K562 (cell line): ENCODE measurements at regions not wholly inside any gene's neighbourhood (a gene's known extent, or its start where the extent isn't known, plus 50 kb on each side); places are given as distances from the start of the nearest gene placed in this dataset.

Experiments
- CTCF ChIP-seq, 3 experiments: IDR thresholded peaks in 2 of 3; conservative IDR thresholded peaks in 1 of 3; 2 replicates each; pipeline ENCODE4 v1.5.1; 2011 to 2012; ENCODE audit warnings: low read length in 3 of 3, mild to moderate bottlenecking in 3 of 3, control low read depth in 2 of 3, improper control_type of control experiment in 1 of 3, inconsistent platforms in 1 of 3, low read depth in 1 of 3, mixed read lengths in 1 of 3, moderate library complexity in 1 of 3; ENCODE audit not compliant: insufficient read depth in 2 of 3
- POLR2AphosphoS5 ChIP-seq: IDR thresholded peaks from 2 replicates; pipeline ENCODE4 v1.6.1; 2011; ENCODE audit warnings: mild to moderate bottlenecking, low read depth, low read length, moderate library complexity; ENCODE audit not compliant: control insufficient read depth, insufficient read depth
- TF ChIP-seq, protein P1 (sequence below): sonication (generic); formaldehyde crosslinking; IDR thresholded peaks from 2 replicates; pipeline ENCODE4 v1.9.0; 2022; ENCODE audit warnings: mild to moderate bottlenecking, missing genetic modification reagents

GRCh38 chr1:4853904-4854303 lies 199.5 kb downstream of the AJAP1 start:
- TF ChIP-seq, protein P1, sequence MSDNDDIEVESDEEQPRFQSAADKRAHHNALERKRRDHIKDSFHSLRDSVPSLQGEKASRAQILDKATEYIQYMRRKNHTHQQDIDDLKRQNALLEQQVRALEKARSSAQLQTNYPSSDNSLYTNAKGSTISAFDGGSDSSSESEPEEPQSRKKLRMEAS (CRISPR knock-in tag): no peak
- TF ChIP-seq POLR2AphosphoS5 (no peak), CTCF (IDR thresholded peaks at IDR 0.05 in 2 of 3, conservative IDR thresholded peaks at IDR 0.05 in 1 of 3; ENCODE audit: insufficient read depth in 2 of 3, low read depth in 1 of 3, low read length in 3 of 3) (no peak)
